CD4-positive, alpha-beta T cell treated with Interferon alpha-2 for 1 hour (primary cell): ENCODE measurements at regions not wholly inside any gene's neighbourhood (a gene's known extent, or its start where the extent isn't known, plus 50 kb on each side); places are given as distances from the start of the nearest gene placed in this dataset.
"Not testable (repeated sequence)": the region's sequence is repeated elsewhere in the genome, so short reads cannot be mapped to it uniquely, and the experiment has no call there.

Experiments
- DNase-seq, 2 donors: peaks; one replicate each; pipeline ENCODE4 v3.0.0-alpha.2; 2020 to 2022

GRCh38 chr7:108627476-108628051 lies 57.9 kb downstream of the DNAJB9 start:
- DNase-seq: no peak

- no peak for DNase-seq
These were observed 59.0 kb downstream of the DNAJB9 start for GRCh38 chr7:108628678-108629077.

GRCh38 chr7:108629651-108630400 lies 60.2 kb downstream of the DNAJB9 start:
- no peak for DNase-seq

DNA sequence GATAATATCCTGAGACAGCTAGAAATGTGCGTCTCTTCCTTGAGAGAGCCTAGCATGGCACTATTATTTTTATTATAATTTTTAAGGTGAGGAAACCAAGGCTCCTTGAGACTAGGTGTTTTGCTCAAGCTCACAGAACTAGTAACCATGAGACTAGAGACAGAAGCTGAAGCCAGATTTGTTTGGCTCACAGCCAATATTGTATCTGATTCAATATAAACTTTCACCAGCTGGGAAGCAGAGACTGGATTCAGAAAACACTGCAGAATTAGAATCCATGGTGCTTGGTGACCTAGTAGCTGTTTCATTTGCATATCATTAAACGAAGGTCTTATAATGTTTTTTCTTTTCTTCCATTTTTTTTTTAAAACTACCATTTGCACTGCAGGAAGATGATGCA lies 64.4 kb downstream of the DNAJB9 start:
- no peak for DNase-seq

- DNase-seq: no peak
These were observed 64.9 kb downstream of the DNAJB9 start for GRCh38 chr7:108634535-108634934.

DNA sequence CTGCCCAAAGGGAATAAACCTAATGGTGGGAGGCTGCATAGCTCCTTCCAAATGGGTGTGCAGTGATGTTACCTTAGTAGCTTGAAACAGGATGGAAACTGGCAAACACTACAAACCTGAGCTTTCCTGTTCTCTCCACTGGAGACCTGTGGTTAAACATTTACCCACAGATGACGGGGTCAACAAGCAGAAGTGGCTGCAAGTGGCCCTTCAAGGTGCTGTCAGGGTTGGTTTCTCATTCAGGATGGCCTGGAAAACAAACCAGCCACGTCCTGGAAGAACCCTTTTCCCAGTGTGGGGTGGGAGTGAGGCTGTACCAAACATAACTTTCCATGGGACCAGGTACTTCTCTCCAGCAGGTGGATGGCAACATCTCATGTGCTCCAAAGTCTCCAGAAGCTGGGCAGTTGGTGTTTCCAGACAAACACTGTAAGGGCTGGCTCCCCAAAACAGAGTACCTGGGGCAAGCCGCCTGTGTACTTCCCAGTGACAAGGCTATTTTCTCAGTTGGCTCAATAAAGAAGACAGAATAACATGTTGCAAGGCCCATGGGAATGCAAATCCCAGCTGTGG lies 67.5 kb downstream of the DNAJB9 start:
- no peak for DNase-seq

DNA sequence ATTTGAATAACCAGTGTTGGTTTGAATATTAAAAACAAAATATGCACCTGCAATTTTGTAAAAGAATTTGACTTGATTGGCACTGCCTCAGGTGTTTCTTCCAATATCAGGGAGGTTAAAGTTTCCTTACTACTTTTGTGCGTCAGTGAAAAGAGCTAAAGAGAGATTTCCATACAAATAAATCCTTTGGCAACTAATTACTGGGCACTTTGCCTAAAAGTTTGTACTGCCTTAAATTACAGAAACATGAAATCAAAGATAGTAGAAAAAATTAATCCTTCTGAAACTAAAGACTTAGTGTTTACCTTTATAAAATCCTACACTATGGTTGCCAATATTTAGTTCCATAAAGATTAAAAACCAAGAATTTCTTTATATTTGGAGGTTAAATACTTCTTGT lies 72.5 kb downstream of the DNAJB9 start:
- DNase-seq: no peak

DNA sequence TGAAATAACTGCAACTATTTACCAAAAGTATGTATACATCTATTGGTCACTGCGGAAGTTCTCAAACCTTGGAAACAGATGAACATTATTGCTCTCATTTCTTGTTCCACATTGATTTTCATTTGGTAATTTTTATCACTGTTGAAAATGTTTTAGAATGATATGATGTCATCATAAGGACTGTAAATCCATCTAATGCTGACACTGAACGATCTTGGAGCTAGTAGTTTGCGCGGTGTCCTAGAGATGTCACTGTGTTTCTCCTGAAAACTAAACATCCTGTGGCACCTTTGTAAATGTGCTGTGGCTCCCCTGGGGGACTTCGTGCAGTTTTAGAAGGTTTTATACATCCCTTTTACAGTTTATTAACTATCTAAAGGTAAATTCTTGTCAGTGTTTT lies 73.5 kb downstream of the DNAJB9 start:
- DNase-seq: no peak

- DNase-seq: no peak
These were observed 79.3 kb downstream of the DNAJB9 start for GRCh38 chr7:108648989-108649388.

DNA sequence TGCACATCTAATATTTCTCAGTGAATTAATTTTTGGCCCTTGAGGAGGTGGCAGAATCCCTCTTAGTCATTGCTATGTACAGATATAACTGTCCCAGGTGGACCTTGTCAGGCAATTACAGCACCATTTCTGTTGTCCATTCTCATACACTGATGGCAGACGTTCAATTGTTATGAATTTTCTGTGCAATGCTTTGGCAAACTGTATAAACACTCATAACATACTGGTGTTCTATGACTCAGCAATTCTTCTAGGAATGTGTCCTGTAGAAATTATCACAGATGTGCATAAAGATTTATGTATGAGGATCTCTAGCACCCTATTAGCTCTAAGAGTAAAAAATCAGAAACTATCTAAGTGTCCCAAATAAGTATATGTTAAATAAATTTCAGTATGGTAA lies 80.8 kb downstream of the DNAJB9 start:
- no peak for DNase-seq

- no peak for DNase-seq
These were observed 83.2 kb downstream of the DNAJB9 start for GRCh38 chr7:108652886-108653285.

DNA sequence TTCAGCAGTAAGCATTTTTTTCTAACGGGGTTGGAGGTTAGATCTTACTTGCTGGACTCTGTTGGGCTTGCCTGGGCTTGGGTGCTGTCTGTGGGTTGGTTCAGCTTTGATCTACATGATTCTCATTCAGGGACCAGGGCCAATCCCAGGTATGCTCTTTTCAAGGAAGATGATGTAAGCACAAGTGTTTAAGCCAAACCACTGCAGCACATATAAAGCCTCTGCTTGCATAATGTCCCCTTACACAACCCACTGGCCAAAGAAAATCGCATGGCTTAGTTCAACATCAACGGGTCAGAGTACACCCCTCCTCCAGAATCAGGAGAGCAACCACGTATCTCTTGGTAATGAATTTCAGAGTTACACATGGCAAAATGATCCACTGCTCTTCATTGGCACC lies 83.9 kb downstream of the DNAJB9 start:
- no peak for DNase-seq

- not testable (repeated sequence) for DNase-seq
These were observed 87.6 kb downstream of the DNAJB9 start for GRCh38 chr7:108657140-108657726.

DNA sequence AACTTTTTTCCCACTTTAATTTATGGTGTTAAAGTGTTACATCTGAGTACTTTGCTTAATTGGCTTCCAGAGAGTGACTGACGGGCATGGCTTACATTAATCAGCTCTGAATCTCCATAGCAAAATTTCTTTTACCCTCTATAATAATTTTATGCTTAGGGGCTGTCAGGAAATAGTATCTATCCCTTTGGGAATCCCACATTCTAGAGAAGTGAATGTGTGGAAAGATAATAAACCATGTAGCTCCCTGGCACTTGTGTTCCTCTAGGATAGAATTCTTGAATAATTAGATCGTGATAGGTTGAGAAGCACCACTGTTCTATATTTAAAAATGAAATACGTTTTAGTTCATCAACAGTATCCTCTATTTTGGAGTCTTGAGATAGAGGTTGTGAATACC lies 89.6 kb downstream of the DNAJB9 start:
- no peak for DNase-seq

DNA sequence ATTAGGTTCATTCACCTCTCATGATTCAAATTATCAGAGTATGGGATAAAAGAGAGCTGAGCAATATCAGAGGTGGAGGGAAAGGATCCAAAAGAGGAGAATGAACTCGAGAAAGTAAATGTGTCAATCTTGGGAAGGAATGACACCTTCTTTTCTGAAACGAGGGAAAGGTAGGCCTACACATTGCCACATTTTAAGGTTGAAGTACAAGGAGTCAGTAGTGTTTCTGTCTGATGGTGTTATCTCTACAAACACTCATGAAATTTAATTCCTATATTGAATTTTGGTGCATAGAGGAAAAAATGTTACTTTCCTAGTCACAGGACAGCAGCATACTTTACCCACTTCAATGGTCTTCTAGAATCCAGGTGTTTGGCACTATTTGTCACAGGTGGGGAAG lies 90.2 kb downstream of the DNAJB9 start:
- no peak for DNase-seq

GRCh38 chr7:108660465-108660864 lies 90.8 kb downstream of the DNAJB9 start:
- DNase-seq: no peak

DNA sequence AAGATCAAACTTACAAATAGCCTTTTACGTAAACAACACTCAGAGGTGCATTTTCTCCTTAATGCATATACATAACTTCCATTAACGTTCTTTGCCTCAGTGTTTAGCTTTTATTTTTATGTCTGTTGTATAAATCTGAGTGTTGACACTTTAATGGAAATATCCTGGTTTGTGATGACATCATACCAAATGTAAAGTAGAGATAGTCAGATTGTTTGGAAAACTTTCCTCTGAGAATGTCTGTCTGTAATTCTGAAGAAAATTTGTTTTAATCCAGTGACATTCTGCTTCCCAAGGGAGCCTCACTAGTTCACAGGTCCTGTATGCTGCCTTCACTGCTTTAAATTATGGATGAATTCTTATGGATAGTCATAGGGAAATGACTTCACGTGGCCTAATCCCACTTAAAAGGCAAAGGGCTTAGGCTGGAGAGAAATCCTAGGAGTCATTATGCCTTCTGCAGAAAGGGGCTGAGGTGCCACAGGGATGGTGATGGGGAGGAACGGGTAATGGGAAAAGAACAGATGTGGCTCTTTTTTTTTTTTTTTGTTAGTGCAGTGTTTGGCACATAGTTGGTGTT lies 93.2 kb downstream of the DNAJB9 start:
- no peak for DNase-seq

GRCh38 chr7:108663701-108664100 lies 94.0 kb downstream of the DNAJB9 start:
- no peak for DNase-seq

- no peak for DNase-seq
These were observed 97.5 kb downstream of the DNAJB9 start for GRCh38 chr7:108667216-108667615.

GRCh38 chr7:108669958-108670357 lies 100.3 kb downstream of the DNAJB9 start:
- DNase-seq: no peak

GRCh38 chr7:108673699-108674098 lies 104.0 kb downstream of the DNAJB9 start:
- not testable (repeated sequence) for DNase-seq

GRCh38 chr7:108684629-108685028 lies 115.0 kb downstream of the DNAJB9 start:
- DNase-seq: no peak

DNA sequence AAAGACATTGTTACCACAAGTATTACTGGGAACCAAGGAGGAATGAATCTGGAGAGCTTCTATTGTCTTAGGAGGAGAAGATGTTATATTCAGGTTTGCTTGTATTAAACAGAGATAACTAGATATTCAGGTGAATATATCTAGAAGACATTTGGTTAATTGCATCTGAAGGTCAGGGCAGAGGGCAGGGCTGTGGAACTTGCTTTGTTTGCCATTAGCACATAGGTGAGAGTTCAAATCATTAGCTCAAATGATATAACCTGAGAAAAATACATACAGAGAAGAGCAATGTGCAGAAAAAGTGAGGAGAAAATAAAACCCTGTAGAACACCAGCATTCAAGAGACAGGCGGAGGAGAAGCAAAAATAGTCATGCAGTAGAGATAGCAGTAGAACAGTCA lies 116.8 kb downstream of the DNAJB9 start:
- DNase-seq: no peak

GRCh38 chr7:108697254-108697653 lies 127.6 kb downstream of the DNAJB9 start:
- DNase-seq: no peak
